Common myeloid progenitor, CD34-positive (primary cell): ENCODE measurements at regions not wholly inside any gene's neighbourhood (a gene's known extent, or its start where the extent isn't known, plus 50 kb on each side); places are given as distances from the start of the nearest gene placed in this dataset.

Experiments
- CTCF ChIA-PET: fragments of 350-600 bp; sonication (Branson Sonifier 250); formaldehyde crosslinking; loops from one replicate; lab custom pipeline; 2021; ENCODE audit warnings: antibody characterized with exemption; lab: Charles Lee
- POLR2A ChIA-PET: fragments of 350-600 bp; sonication (Branson Sonifier 250); formaldehyde crosslinking; loops from one replicate; lab custom pipeline; 2021; ENCODE audit warnings: antibody characterized with exemption; lab: Charles Lee
- DNase-seq, 3 donors: peaks; one replicate each; pipeline versions ENCODE4 v3.0.0 to v3.0.0-alpha.2; 2013
- H3K27ac ChIP-seq, 2 experiments: 1 replicate in 1 of 2; 2 replicates in 1 of 2; pipeline ENCODE4 v1.7.0; 2013; ENCODE audit warnings: inconsistent platforms in 2 of 2, low read length in 2 of 2, mild to moderate bottlenecking in 2 of 2, low read depth in 1 of 2, moderate library complexity in 1 of 2; ENCODE audit not compliant: severe bottlenecking in 2 of 2, insufficient read depth in 1 of 2, poor library complexity in 1 of 2
- H3K27me3 ChIP-seq, 5 experiments: replicated peaks in 2 of 5; 1 replicate in 3 of 5; 2 replicates in 2 of 5; pipeline versions ENCODE4 v1.6.1 to v1.7.0; 2013; ENCODE audit warnings: low read length in 4 of 5, mild to moderate bottlenecking in 2 of 5, moderate library complexity in 2 of 5, inconsistent platforms in 1 of 5; ENCODE audit not compliant: insufficient read depth in 5 of 5, control insufficient read depth in 4 of 5
- H3K36me3 ChIP-seq, 4 experiments: 1 replicate in 2 of 4; 2 replicates in 2 of 4; pipeline versions ENCODE4 v1.6.1 to v1.7.0; 2013; ENCODE audit warnings: low read length in 3 of 4, control low read depth in 1 of 4, mild to moderate bottlenecking in 1 of 4; ENCODE audit not compliant: control insufficient read depth in 4 of 4, insufficient read depth in 4 of 4
- H3K4me1 ChIP-seq, 4 experiments: 1 replicate in 3 of 4; 2 replicates in 1 of 4; pipeline versions ENCODE4 v1.6.1 to v1.7.1; 2013; ENCODE audit warnings: low read length in 3 of 4, mild to moderate bottlenecking in 3 of 4, control low read depth in 1 of 4, inconsistent platforms in 1 of 4, moderate library complexity in 1 of 4; ENCODE audit not compliant: control insufficient read depth in 4 of 4, insufficient read depth in 4 of 4; ENCODE audit errors: control extremely low read depth in 1 of 4
- H3K4me3 ChIP-seq, 7 experiments: 1 replicate in 4 of 7; 2 replicates in 3 of 7; pipeline versions ENCODE4 v1.5.1 to v1.7.0; 2013; ENCODE audit warnings: mild to moderate bottlenecking in 7 of 7, low read length in 6 of 7, moderate library complexity in 6 of 7, inconsistent platforms in 2 of 7, low read depth in 2 of 7, control low read depth in 1 of 7; ENCODE audit not compliant: insufficient read depth in 4 of 7, control insufficient read depth in 1 of 7; ENCODE audit errors: extremely low read depth in 1 of 7
- H3K9me3 ChIP-seq, 5 experiments: 1 replicate in 4 of 5; 2 replicates in 1 of 5; pipeline versions ENCODE4 v1.6.1 to v1.7.1; 2013; ENCODE audit warnings: low read length in 4 of 5, mild to moderate bottlenecking in 2 of 5, inconsistent platforms in 1 of 5, low read depth in 1 of 5, moderate library complexity in 1 of 5; ENCODE audit not compliant: control insufficient read depth in 4 of 5, insufficient read depth in 2 of 5; ENCODE audit errors: control extremely low read depth in 1 of 5
- WGBS: methylation state at CpG from one replicate; pipeline ENCODE4 v1.1.5; 2013; ENCODE audit not compliant: insufficient coverage; 5-methylcytosine and 5-hydroxymethylcytosine counted together

GRCh38 chr15:26433818-26434217, 339.0 kb downstream of the GABRB3 start:
- no peak for DNase-seq
- Histone ChIP-seq H3K27me3 (no peaks in the 10 kb centered on the region), H3K36me3 (no peaks in the 10 kb centered on the region), H3K27ac (no peak overlapping the region), H3K9me3 (no peaks in the 10 kb centered on the region), H3K4me1 (no peaks in the 10 kb centered on the region), H3K4me3 (no peak overlapping the region)
- CTCF ChIA-PET: no interaction called here
- 87% methylated on average over 5 of the region's 5 CpGs for WGBS
- POLR2A ChIA-PET: no interaction called here

GRCh38 chr15:26433060-26433459, 339.8 kb downstream of the GABRB3 start:
- H3K27me3 ChIP-seq: no peaks in the 10 kb centered on the region
- H3K4me3 ChIP-seq: no peak overlapping the region
- no peak for DNase-seq
- H3K9me3 ChIP-seq: no peaks in the 10 kb centered on the region
- no peaks in the 10 kb centered on the region for H3K36me3 ChIP-seq
- ChIA-PET POLR2A (no interaction called here), CTCF (no interaction called here)
- WGBS: no CpG with 5 or more reads among the region's 2 CpGs
- H3K4me1 ChIP-seq: no peaks in the 10 kb centered on the region
- H3K27ac ChIP-seq: no peak overlapping the region

GRCh38 chr15:26421065-26421464, 351.8 kb downstream of the GABRB3 start:
- Histone ChIP-seq H3K9me3 (peaks cover 0 to 2% (median 0%) of the 10 kb centered on the region in 5 experiments), H3K27me3 (no peaks in the 10 kb centered on the region), H3K4me1 (no peaks in the 10 kb centered on the region), H3K36me3 (no peaks in the 10 kb centered on the region), H3K27ac (no peak overlapping the region), H3K4me3 (no peak overlapping the region)
- WGBS: 80% methylated on average over 2 of the region's 2 CpGs
- POLR2A ChIA-PET: no interaction called here
- no peak for DNase-seq
- CTCF ChIA-PET: no interaction called here

- 63% methylated on average over 2 of the region's 4 CpGs for WGBS
- no peaks in the 10 kb centered on the region for H3K4me1 ChIP-seq
- POLR2A ChIA-PET: interaction anchor here (0.5 kb wide), 1 partner anchor 152 kb away, joined by 3 read pairs; no protein-coding TSS in a partner anchor
Observed at GRCh38 chr15:26395624-26396023, 377.2 kb downstream of the GABRB3 start.

GRCh38 chr15:26394801-26395200, 378.1 kb downstream of the GABRB3 start:
- POLR2A ChIA-PET: no interaction called here
- Histone ChIP-seq H3K4me1 (no peaks in the 10 kb centered on the region), H3K27ac (no peak overlapping the region), H3K9me3 (no peaks in the 10 kb centered on the region), H3K27me3 (no peaks in the 10 kb centered on the region), H3K36me3 (no peaks in the 10 kb centered on the region), H3K4me3 (no peak overlapping the region)
- CTCF ChIA-PET: no interaction called here
- WGBS: 58% methylated on average over 7 of the region's 8 CpGs
- no peak for DNase-seq

More at GRCh38 chr15:26395624-26396023, 377.2 kb downstream of the GABRB3 start:
- Histone ChIP-seq H3K9me3 (no peaks in the 10 kb centered on the region), H3K4me3 (no peak overlapping the region), H3K27me3 (no peaks in the 10 kb centered on the region), H3K27ac (no peak overlapping the region), H3K36me3 (no peaks in the 10 kb centered on the region)
- no peak for DNase-seq
- CTCF ChIA-PET: no interaction called here

- POLR2A ChIA-PET: no interaction called here
- 90% methylated on average over 2 of the region's 2 CpGs for WGBS
Observed at GRCh38 chr15:26392956-26393355, 379.9 kb downstream of the GABRB3 start.

GRCh38 chr15:26391567-26392194, 381.2 kb downstream of the GABRB3 start:
- WGBS: 90% methylated on average over 4 of the region's 5 CpGs
- Histone ChIP-seq H3K4me1 (no peaks in the 10 kb centered on the region), H3K9me3 (no peaks in the 10 kb centered on the region), H3K36me3 (no peaks in the 10 kb centered on the region), H3K27me3 (no peaks in the 10 kb centered on the region), H3K27ac (no peak overlapping the region), H3K4me3 (no peak overlapping the region)
- no peak for DNase-seq
- ChIA-PET CTCF (no interaction called here), POLR2A (no interaction called here)

More at GRCh38 chr15:26392956-26393355, 379.9 kb downstream of the GABRB3 start:
- no peak overlapping the region for H3K4me3 ChIP-seq
- CTCF ChIA-PET: no interaction called here
- H3K36me3 ChIP-seq: no peaks in the 10 kb centered on the region
- no peak for DNase-seq
- no peaks in the 10 kb centered on the region for H3K4me1 ChIP-seq
- no peaks in the 10 kb centered on the region for H3K27me3 ChIP-seq
- H3K27ac ChIP-seq: no peak overlapping the region
- no peaks in the 10 kb centered on the region for H3K9me3 ChIP-seq
